ENCODE measurements at regions not wholly inside any gene's neighbourhood (a gene's known extent, or its start where the extent isn't known, plus 50 kb on each side); places are given as distances from the start of the nearest gene placed in this dataset.
"Not testable (repeated sequence)": the region's sequence is repeated elsewhere in the genome, so short reads cannot be mapped to it uniquely, and the experiment has no call there.

DNA sequence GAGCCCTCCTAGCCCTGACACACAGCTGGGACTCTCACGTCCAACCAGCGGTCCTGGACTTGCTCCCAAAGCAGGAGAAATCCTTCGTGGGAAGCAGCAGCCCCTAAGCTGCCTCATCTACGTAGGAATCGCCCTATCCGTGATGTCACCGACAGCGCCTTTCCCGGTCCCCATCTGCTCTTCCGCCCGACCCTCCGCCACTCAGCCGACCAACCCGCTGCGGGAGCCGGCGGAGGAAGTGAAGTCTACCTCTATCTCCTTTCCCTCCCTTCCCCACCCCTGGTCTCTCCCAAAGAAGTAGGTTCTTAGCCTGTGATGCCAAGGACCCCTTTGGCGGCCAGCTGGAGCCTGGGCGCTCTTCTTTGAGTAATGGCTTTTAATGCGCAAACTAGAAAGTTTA lies 272.1 kb downstream of the FAM72C start:
- no peak for DNase-seq (ENCODE audit: low read depth in 2 of 2)

DNA sequence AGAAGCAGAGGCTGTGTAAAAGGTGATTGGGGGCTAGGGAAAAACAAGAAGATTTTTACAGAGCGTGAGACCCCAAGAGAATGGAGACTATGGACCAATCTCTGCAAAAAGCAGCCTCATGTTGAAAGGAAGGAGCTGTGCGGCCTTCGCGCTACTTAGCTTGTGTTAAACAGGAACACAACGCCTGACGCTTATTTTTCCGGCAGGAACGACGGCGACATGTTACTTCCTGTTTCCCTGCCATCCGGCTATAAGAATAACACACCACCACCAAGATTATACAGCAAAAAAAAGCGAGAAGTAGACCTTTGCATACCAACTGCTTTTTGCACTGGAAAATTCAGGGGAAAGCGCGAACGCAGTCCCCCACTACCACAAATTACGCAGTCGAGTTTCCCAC lies 272.7 kb downstream of the FAM72C start:
- DNase-seq (ENCODE audit: low read depth in 2 of 2): no peak

DNA sequence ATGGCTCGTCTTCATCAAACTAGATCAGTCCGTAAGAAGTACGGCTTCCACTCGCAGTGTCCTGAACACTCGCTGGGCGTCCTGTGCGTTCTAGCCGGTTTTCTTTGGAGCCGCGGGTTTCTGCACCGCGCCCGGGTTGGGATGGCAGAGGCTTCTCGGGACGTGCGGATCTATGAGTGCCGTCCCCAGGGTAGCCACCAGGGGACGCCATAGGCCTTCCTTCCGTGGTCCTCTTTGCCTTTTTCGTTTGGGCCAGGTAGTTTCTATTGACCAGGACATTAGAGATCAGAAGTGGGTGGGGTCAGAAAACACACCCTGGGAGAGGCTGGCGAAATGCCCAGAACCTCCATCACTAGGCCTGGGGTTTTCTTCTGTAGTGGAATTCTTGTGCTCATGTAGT lies 273.8 kb downstream of the FAM72C start:
- DNase-seq (ENCODE audit: low read depth in 2 of 2): no peak

DNA sequence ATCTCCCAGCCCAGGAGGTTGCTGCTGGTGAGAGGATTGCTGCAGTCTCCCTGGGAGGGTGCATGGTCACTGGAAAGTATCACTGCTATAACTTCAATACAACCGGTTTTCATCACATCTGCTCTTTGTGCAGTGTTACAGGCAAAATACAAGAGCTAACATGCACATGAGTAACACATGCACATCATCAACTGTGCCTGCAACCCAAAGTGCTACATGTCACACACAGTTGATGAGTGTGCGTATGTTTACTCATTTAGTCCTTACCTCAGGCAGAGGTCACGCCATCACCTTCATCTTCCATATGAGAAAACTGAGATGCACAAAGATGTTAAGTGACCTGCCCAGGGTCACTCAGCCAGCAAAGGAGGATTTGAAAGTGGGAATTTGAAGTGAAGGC lies 277.7 kb downstream of the FAM72C start:
- DNase-seq (ENCODE audit: low read depth in 2 of 2): no peak

DNA sequence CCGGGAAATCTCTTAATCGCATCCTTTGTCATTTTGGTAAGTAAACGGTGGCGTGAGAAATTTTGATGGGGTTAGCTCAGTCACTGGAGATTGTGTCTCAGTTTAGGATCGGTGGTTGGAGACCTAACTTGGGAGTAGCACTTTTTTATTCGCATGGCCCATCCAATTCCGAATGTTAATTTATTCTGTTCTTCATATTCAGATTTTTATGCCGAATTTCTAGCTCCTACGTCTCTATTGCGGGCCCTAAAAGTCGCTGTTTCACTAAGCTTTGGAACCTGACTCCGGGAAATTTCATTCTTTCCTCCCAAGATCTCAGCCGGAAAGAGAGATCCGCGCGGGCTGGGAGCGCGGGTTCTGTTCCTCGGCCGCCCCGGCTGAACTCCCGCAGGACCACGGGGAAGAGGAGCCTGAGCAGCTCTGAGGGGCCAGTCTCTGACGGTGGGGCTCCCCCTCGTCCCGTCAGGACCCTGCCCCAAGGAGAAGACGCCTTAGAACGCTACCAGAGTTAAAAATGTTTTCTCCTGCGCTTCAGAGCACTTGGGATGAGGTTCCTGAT lies 279.7 kb downstream of the FAM72C start:
- DNase-seq (ENCODE audit: low read depth in 2 of 2): no peak

DNA sequence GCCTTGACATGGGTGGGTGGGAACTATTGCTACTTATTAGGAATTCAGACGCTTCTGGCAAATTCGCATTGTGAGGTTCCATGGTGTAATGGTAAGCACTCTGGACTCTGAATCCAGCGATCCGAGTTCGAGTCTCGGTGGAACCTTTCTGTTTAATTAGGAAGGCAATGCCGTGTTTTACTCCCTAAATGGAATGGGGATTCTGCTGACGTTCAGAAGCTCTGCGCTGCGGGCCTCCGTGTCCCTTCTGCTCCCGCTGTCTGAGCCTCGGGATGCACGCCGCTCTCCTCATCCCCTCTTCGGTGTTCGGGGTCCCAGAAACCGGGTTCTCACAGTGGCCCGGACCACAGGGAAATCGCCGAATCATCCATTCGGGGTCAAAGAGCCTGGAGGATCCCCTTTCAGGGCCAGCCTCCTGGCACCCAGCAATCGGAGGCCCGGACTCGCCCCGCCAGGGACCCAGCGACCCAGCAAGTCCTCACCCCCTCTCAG lies 280.3 kb downstream of the FAM72C start:
- no peak for DNase-seq (ENCODE audit: low read depth in 2 of 2)

DNA sequence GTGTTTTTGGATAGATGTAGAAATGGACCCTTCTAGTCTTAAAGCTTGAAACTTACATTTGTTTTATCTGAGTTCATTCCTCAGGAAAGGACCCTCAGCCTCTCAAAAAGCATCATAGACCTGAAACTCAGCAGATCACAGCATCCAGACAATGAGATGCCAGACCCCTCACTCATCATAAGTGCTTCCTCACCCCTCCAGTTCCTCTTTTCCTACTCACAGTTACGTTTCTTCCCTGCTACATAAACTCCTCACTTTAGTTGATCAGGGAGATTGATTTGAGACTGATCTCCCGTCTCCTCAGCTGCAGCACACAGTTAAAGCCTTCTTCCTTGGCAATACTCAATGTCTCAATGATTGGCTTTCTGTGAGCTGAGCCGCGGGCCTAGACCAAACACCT lies 282.0 kb downstream of the FAM72C start:
- no peak for DNase-seq (ENCODE audit: low read depth in 2 of 2)

DNA sequence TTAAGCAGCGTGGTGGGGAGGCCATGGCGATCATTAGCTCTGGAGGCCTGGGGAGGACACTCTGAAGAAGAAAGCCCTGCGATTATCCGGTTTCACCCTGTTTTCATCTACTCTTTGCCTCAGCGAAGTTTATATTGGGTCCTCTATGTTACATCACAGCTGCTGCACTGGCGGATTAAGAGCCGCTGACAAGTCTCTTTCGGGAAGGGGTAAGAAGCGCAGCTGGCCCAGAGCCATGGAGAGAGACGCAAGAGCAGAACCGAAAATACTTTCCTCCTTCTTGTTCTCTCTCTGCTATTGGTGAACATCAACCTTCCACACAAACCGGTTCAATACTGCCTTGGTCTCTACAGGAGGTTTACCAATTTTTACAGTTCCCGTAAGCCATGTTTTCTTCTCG lies 291.5 kb downstream of the FAM72C start:
- no peak for DNase-seq (ENCODE audit: low read depth in 2 of 2)

DNA sequence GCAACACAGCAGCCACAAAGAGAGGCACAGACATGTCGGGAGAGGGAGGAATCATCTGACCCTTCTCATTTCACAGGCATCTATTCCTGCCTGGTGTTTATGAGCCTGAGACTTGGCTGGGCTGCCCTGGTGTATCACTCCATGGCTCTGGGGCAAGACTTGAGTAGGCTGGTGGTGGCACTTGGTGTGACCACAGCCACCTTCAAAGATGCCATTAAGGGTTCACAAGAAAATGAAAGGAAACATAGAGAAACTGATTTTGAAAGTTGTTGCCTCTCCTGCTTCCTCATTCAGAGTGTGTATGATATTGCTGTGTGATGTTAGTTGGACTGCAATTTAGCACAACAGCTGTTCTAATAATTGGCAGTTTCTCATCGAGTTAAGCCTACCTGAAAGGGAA lies 298.8 kb downstream of the FAM72C start:
- no peak for DNase-seq (ENCODE audit: low read depth in 2 of 2)

DNA sequence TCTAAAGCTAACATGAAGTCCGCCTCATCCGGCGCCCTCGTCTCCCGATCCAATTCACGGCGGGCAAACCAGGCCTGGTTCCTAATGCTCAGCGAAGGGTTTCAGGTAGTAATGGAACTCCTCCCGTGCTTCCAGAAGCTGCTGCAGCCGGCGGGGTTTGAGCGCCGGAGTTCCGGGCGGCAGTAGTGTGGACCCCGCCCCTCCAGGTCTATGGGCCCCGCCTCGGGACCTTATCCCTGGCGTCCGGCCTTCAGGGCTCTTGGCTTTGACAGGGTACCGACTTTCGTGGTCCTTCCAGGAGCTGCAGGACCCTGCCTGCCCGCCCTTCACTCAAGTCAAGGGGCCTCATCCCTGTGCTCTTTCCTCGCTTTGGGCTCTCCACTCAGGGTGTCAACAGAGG lies 304.1 kb downstream of the FAM72C start:
- no peak for DNase-seq (ENCODE audit: low read depth in 2 of 2)

DNA sequence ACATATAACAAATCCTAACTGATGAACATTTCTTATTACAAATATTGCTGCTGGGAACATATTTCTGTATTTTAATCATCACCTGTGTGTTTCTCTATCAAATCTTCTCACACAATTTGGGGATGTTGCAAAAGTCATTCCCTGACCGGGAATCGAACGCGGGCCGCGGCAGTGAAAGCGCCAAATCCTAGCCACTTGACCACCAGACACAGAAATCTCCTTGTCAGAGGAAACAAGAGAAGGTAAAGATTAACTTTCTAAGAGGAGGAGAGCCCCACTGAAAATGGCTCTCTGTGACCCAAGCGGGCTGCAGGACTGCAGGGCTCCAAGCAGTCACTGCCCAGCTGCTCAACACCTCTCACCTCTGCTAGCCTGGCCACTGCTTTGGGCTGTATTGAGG lies 304.9 kb downstream of the FAM72C start:
- DNase-seq (ENCODE audit: low read depth in 2 of 2): no peak

DNA sequence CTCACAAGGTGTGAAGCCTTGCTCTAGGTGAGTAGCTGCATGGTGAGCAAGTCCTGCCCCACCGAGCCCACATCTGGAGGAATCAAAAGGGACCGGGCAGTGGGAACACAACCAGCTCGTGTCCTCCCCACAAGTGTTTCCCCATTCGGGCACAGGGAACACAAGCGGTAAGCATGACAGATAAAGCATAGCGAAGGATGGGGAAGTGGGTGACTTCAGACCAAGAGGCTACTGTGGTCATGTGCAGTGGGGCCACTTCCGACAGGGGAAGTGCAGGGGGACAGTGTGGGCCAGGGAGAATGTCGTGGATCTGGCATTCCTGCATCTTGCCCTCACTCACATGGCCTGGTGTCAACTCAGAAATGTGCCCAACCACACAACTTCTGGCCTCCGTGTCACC lies 306.2 kb downstream of the FAM72C start:
- DNase-seq (ENCODE audit: low read depth in 2 of 2): no peak

DNA sequence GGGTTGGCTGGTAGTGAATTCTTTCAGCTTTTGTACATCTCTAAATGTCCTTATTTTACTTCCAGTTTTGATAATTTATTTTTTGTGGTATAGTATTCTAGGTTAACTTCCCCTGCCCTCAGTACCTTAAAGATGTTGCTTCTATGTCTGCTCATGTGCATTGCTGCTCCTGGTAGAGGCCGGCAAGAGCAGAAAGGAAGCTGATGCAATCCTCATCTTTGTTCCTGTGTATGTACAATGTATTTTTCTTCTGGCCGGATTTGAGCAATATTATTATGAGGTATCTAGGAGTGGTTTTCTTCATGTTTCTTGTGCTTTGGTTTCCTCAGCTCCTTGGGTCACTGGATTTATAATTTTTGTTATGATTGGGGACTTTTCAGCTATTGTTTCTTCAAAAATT lies 308.7 kb downstream of the FAM72C start:
- not testable (repeated sequence) for DNase-seq (ENCODE audit: low read depth in 2 of 2)

DNA sequence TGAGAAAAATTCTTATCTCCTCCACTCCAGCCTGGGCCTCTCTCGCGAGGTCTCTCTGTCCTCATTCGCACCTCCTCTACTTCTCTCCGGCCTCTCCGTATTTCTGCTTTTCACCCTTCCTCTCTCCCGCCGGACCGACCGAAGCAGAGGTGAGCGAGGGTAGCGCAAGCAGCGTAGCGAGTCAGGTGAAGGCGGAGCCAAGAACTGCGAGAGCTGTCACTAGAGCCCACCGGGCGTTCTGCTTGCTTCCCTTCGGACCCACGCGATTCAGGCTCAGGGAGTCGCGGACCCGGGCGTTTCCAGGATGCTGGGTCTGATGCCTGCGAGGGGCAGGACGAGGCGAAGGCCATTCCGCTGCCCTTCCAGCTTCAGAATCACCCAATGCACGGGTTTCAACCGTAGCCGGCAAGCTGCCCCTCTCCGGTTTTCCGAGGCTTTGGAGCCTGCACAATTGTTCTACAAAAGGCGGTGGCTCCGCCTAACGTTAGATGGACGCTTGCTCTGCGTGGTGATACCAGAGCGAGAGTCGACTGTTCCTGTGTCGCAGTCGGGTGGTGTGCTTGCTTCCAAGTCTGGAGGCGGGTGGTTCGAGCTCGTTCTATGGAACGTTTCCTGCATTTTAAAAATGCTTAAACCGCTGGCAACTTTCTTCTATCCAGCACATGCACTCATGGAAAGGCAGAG lies 310.2 kb downstream of the FAM72C start:
- no peak for DNase-seq (ENCODE audit: low read depth in 2 of 2)

DNA sequence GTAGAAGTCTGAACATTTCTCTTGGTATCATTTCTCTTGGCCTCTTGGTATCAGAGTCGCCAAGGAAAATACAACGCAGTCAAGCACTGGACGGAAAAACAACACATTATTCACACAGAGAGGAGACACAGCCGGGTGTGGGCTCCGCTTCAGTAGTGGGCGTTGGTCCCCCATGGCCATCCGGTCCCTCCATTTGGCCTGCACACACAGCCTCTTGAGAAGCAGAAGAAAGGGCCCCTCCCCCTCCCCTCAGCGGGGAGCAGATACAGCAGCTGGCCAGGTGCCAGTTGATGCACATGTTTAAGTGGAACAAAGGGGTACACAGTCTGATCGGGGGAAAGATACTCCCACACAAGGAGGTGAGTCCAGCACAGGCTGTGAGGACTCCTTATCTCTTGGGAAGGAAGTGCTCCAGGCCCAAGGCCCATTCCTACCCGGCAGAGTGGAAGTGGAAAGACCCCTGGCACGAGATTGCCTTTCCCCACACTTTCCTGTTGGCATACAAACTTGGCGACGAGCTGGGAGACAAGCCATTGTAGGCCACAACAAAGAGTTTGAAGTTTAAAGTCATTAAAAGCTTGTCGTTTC lies 311.3 kb downstream of the FAM72C start:
- DNase-seq (ENCODE audit: low read depth in 2 of 2): no peak

DNA sequence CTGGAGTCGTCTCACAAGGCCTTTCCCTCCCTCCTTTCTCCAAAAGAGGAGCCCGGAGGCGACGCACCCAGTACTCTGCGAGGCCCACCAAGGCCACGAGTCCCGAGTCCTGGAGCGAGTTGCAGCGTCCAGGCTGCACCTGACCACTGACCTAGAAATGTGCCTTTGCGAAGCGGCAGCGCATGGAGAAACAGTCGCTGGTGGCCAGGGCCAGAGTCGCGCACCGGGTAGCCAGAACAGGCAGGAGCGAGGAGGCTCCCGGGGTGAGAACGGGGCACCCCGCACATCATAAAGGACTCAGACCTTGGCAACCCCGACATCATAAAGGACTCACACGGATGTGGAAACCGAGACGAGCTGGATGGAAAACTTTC lies 318.4 kb downstream of the FAM72C start:
- DNase-seq (ENCODE audit: low read depth in 2 of 2): no peak

DNA sequence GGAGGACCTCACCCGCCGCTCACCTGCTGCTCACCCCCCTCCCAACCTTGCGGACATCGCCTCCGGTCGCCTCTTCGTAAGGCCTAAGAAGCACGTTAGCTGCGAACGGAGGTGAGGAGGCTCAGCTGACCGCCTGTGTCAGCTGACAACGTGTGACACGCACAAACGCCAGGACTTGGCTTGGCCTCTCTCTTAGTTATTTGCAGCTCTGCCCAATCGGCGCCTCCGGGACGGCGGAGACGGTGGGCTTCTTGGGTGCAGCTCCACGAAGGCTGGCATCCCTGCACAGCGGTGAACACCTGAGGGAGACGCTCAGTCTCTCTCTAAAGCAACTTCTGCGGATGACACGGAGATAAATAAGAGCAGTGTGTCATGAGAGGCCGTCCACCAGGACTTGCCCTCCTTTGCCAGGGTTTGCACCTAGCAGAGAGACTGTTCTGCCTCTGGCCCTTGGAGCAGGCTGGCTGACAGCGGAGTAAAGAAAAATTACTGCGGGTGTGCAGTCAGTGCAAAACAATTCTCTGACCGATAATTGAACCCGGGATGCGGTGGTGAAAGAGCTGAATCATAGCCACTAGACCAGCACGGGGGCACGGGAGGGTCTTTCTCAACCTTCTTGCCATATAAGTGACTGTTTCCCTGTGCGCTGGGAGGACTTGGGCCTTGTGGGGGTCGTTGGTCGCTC lies 318.9 kb downstream of the FAM72C start:
- DNase-seq (ENCODE audit: low read depth in 2 of 2): no peak

DNA sequence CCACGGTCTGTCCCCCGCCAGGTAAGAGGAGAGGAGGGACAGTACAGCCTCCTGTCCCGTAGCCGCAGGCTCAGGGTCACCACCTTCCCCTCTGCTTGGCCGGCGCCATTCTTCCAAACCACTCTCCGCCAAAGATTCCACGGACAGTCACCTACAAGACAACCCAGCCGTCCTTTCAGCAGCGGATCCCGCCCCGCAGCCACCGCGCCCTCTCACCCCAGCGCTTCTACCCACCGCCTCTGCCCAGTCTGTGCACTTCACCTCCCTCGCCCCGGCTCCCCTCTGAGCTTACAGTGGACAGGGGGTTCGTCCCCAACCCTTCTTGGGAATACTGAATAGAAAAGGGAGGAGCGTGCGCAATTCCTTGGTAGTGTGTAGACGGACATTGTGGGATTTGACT lies 319.6 kb downstream of the FAM72C start:
- no peak for DNase-seq (ENCODE audit: low read depth in 2 of 2)

DNA sequence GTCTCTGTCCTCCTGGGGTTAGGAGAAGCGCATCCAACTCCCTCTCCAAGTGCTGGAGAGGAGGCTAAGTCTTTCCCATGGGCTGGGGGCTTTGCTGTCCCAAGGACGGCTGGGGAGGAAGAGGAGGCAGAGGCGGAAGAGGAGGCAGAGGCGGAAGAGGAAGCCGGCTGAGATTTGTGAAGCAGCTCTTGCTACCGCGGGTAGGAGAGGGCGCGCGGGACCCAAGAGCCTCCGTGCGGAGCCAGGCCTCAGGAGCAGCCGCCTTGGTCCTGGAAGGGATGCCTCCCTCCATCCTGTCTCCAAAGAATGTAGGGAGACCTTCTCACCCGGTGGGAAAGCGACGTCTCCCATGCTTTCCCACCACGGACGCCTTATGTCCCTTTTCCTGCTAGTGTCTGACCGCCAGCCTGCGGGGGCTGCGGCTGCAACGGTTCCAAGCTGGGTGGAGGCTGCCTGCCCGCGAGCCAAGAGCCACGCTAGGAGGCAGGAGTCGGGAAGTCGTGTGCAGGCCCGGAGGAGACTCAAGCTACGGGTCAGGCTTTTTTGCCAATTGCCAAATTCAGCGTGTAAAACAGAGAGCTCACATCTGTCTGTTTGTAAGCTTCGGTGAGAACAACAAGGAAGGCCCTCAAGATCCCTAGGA lies 320.3 kb downstream of the FAM72C start:
- no peak for DNase-seq (ENCODE audit: low read depth in 2 of 2)

DNA sequence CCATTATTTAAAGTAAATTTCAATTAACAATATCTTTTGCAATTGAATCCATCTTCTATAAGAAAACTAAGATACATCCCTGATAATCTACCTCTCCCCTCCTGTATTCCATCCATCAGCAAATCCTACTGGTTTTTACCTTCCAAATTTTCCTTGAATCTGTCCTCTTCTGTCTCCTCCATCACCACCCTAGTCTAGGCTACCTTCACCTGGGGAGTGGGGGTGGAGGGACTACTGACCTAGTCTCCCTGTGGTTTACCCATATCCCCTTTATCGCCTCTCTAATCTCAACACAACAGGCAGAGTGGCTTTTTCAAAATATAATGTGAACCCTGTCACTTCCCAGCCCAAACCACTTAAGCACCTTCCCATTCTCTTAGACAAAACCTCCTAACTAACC lies 327.8 kb downstream of the FAM72C start:
- not testable (repeated sequence) for DNase-seq (ENCODE audit: low read depth in 2 of 2)

DNA sequence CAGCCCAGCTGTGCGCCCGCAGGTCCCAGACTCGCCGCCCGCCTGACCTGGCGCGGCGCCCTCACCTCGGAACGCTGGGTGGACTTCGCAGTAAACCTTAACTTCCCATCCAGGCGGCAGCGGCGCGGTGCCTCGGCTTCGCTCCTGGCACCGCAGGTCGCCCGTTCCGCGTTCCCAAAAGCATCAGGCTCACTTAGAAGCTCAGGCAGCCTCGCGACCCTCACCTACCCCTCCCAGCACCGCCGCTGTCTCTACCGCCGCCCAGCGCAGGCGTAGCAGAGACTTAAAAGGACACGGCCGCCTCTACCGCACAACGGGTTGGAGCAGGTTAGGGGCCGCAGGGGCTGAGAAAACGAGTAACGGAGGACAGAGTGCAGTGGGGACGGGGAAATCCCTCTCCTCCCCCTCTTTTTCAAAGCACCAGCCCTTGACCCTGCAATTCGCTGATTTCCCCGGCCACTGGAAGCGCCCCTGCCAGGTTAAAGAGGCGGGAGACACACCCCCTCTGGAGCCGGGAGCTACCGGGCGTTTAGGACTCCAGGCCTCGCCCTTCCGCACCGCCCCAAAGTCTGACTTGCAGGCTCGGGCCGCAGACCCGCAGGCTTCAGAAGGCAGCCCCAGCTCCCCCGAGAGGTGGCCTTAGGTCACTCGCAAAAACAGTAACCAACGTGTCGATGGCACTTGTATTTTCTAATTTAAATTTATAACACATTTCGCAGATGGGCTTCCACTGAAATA lies 328.5 kb downstream of the FAM72C start:
- DNase-seq (ENCODE audit: low read depth in 2 of 2): no peak

DNA sequence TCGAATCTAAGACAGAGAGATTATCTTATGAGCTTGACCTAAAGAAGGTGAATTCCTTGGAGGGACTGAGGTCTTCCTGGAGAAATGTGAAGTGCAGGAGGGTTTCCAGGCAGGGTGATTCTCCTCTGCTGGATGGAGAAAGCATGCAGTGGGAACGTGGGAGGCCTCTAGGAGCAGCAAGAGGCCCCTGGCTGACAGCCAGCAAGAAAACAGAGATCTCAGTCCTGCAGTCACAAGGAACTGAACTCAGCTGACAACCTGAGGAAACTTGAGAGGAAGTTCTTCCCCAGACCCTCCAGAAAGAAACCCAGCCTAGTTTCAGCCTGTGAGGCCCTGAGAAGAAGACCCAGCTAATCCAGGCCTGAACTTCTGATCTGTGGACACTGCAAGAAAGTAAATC lies 345.9 kb downstream of the FAM72C start:
- DNase-seq (ENCODE audit: low read depth in 2 of 2): no peak
